GM21526 (cell line): ENCODE measurements at regions not wholly inside any gene's neighbourhood (a gene's known extent, or its start where the extent isn't known, plus 50 kb on each side); places are given as distances from the start of the nearest gene placed in this dataset.
"Not testable (repeated sequence)": the region's sequence is repeated elsewhere in the genome, so short reads cannot be mapped to it uniquely, and the experiment has no call there.

Experiments
- ATAC-seq: cut with Tn5 transposase; IDR thresholded peaks from one replicate; pipeline ENCODE4 v1.9.1; 2021; ENCODE audit warnings: moderate library complexity; ENCODE audit not compliant: unreplicated experiment, low FRiP score

DNA sequence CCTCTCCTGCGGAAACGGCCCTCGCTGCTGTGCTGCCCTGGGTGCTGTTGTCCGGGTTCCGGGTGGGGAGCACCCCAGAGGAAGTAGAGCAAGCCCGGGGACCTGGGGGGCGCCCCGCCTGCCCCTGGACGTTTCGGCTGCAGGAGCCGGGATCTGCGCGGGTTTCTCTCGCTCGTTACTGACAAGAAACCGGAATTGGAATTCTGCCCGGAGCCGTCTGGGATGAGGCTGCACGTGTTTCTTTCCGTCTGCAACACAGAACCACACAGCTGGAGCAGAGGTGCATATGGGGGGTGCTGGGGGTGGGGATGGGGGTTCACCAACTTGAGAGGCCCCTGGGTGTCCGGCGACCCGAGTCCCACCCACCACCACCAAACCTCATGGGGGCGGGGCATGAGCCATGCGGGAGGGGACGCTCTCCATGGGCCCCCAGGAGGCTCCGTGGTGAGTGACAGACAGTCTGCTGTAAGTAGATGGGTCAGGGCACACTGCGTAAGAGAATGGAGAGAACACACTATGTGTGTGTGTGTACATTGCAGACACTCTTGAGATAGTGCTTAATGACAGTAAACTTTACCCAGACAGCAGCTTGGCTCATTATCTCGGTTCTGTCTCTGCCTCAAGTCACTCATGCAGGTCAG lies 261.4 kb upstream of the C1orf174 start:
- no peak for ATAC-seq

DNA sequence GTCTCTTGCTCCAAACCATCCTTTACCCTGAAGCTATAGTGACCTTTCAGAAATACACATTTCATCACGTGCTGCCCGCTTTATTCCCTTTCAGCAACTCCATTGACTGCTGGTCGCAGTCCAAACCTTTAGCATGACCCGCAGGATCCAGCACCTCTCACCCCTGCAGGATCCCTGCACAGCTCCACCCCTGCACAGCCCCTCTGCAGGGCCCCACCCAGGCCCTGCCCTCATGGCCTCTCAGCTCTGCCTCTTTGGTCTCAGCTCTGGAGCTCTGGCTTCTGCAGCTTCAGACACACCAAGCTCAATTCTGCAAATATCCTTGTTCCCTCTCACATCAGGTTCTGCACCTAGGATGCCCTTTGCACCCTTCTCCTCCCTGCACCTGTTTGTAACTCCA lies 264.9 kb upstream of the C1orf174 start:
- ATAC-seq: no peak

DNA sequence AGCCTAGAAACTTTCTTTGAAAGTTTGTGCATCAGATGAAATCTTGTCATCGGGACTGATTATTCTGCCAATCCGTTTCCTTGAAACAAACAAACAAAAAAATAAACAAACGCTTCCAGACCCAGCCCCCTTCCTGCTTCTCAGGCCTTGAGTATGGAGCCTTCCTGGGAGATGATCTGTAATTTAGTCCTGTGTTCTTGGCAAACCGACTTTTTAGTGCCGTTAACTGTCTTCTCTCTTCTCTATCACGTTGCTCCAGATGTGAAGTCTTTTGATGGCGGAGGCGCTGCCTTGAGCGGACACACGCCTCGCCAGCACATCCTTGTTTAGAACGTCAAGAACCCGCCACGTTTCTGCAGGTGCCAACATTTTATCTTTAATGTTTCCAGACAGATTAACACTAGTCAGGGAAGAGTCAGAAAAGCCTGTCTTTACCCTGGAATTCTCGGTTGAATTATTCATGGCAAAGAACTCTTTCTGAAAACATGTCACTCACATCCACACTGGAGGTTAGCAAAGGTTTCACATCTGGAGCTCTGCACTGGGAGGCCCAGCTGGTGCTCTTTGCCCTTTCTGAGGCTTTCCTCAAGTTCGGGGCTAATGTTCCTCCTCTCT lies 265.7 kb upstream of the C1orf174 start:
- ATAC-seq: no peak

DNA sequence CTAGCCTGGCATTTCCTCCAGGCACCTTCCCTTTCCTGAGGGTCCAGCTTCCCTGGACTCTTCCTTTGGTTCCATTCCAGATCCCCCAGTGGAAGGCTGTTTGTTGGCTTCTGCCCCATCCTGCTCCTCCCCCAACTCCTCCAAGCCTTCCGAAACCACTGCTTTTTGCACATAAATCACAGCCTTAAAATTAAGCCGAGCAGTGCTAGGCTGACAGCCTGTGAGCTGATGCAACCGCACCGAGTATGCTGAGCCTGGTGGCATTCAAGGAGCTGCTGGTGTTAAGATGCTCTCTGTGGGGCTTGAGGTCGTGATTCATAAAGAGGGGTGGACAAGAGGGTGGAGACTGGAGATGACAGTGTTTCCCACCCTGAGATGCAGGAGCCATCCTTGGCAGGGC lies 266.6 kb upstream of the C1orf174 start:
- no peak for ATAC-seq

GRCh38 chr1:4169991-4170390 lies 269.9 kb upstream of the C1orf174 start:
- no peak for ATAC-seq

GRCh38 chr1:4170548-4171340 lies 270.7 kb upstream of the C1orf174 start:
- no peak for ATAC-seq

- ATAC-seq: no peak
Observed at GRCh38 chr1:4171480-4172450, 271.7 kb upstream of the C1orf174 start.

- ATAC-seq: no peak
Observed at GRCh38 chr1:4172644-4173599, 272.9 kb upstream of the C1orf174 start.

GRCh38 chr1:4173731-4174130 lies 273.7 kb upstream of the C1orf174 start:
- no peak for ATAC-seq

DNA sequence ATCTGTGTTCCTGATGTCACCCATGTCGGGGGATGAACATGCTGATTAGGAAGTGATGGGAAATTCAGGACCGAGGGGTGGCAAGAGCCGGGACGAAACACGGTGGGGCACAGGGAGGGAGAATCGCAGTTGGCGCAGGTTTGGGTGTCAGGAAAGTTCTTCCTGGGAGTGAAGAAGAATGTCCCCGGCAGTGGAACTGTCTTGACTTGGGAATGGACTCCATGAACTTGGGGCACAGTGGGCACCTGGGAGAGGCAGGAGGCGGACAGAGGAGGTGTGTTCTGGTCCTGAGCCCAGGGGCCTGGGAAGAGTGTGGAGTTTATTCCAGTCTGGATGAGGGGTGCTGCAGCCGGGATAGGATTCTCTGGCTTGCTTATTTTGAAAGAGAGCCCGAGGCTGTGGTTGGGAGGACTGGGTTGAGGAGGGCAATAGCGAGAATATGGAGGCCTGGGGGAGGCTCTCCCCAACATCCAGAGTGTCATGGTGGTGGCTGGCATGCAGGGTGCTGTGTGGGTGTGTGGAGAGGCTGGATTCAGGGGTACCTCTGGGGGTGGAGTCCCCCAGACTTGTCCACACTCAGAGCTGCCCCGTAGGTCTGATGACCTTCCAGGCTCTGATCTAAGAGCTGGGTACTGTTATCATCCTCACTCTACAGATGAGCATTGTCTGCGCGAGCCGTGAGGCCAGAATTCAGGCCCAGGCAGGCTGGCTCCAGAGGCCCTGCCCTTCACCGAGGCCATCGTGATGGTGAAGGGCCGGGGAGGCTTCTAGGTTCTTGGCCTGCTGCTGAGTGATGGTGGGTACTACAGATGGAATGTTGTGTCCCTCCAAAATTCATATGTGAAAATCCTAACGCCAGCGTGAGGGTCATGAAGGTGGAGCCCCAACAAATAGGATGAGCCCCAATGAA lies 274.5 kb upstream of the C1orf174 start:
- ATAC-seq: no peak

DNA sequence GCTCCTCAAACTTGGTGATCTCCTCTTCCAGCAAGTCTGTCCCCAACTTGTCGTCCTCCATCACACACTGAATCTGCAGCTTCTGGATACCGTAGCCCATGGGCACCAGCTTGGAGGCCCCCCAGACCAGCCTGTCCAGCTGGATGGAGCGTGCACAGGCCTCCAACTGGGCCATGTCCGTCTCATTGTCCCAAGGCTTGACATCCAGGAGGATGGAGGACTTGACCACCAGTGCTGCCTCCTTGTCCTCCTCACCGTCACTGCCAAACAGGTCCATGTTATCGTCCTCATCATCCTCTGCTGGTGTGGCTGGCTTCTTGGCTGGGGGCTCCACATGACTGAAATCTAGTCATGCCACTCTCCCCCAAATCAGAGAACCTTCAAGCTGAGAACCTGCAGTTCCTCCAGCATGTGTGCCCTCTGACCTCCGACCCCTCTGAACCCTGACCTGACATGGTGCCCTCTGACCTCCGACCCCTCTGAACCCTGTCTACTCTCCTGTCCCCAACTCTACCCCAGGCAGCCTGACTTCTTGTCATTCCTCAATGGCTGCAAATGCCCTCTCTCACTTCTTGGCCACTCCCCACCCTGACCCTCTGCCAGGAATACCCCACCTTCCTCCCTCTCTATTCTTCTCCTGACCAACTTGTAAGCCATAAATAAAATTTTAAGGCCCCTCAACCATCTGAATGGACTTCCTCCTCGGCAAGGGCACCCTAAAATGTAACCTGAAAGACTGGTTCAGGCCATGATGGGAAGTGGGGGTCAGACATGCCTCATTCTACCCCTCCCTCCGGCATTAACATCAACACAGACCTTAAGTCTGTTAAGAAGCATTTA lies 275.7 kb upstream of the C1orf174 start:
- no peak for ATAC-seq

DNA sequence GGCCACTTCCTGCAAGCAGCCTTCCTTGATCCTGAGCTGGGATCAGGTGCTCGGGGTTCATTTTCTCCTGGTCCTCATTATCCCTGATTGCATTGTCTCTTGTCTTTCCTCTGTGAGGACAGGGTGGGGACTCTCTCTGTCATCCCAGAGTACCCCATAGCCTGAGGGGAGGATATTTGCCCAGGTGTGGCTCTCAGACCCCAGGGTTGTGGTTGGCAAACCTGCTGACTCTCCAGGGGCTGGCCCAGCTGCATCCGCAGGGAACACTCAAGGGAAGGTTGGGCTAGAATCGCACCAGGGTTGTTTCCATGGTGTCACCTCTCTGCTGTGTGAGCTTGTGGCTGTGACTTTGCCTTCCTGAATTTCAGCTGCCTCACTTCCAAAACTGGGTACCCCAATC lies 276.8 kb upstream of the C1orf174 start:
- no peak for ATAC-seq

- ATAC-seq: no peak
Observed at GRCh38 chr1:4177425-4178150, 277.5 kb upstream of the C1orf174 start.

DNA sequence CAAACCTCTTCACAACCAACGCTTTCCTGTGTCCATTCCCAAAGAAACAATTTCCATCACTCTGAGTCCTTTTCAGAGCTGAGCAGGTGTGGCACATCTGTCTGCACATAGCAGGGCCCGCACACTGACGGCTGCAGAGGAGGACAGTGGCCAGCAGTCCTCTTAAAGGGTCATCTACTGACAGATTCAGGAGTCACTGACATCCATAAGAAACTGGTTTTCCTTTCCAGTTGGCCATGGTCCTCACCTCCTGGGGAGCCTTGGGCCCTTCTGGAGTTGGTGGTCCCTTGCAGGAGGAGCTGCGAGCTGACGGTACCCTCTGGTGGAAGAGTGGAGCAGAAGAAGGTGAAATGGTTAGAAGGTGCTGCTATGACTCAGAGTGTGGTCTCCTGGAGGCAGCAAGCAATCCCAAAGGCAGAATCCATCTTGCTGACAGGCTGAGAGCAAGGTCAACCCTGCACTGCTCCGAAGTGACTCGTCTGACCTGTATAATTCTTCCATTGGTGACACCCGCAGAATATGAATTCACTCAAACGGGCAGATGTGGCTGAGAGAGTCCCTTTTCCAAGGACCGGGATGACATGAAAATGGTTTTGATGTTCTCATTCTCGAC lies 278.5 kb upstream of the C1orf174 start:
- no peak for ATAC-seq

DNA sequence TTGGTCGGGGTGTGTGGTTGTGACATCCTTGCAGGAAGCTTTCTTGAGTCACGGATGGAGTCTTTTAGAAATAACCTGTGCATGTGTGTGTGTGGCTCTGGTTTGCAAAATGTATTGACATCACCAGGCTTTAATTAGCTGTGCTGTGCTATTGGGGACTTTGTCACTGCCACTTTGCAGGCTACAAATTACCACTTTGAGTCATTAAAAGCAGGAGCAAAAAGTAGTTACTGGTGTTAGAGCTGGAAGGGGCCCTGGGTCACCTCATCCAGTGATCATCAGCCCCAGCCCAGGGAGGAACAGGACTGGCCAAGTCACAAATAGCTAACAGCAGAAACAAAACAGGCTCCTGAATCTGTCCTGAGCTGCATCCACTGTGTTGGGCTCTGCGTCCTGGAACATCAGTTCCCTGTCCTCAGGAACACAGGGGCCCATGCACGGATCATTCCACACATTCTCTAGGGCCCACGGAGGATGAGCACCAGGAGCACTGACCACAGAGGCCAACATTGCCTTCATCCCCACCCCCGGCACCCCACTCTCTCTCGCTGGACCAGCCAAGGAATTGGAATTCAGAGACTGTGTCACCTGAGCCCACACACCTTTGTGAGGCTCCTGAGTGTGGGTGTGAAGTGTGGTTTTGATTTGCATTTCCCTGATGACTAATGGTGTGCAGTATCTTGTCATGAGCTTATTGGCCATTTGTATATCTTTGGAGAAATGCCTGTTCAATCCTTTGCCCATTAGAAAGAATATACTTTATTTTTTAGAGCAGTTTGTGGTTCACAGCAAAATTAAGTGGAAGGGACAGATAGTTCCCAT lies 280.1 kb upstream of the C1orf174 start:
- no peak for ATAC-seq

DNA sequence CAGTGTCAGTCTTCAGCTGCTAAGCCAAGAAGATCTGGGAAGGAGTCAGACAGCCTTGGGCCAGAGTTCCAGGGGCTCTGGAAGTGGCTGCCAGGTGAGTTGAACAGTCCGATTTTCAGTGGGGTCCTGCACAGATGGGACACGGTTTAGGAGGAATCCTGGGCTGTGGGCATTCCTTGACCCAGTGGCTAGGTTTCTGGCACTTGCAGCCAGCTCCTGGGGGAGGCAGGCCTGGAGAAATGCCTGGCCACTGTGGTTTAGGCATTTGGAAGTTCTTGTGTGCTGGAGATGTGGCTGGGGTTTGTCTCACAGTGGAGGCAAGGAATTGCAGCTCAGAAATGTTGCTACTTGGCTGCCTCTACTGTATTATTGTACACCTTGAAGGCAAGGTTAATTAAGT lies 286.4 kb upstream of the C1orf174 start:
- not testable (repeated sequence) for ATAC-seq
